Rectal smooth muscle tissue (tissue), 1 donor: ENCODE measurements at regions not wholly inside any gene's neighbourhood (a gene's known extent, or its start where the extent isn't known, plus 50 kb on each side); places are given as distances from the start of the nearest gene placed in this dataset.

Source experiments
- H3K27ac ChIP-seq: one replicate; pipeline ENCODE4 v1.7.0; 2013; ENCODE audit warnings: low read depth, low read length, inconsistent platforms
- H3K27me3 ChIP-seq: one replicate; pipeline ENCODE4 v1.7.0; 2013; ENCODE audit warnings: low read length; ENCODE audit not compliant: control insufficient read depth, insufficient read depth
- H3K36me3 ChIP-seq: one replicate; pipeline ENCODE4 v1.7.0; 2013; ENCODE audit warnings: low read length; ENCODE audit not compliant: control insufficient read depth, insufficient read depth
- H3K4me1 ChIP-seq: one replicate; pipeline ENCODE4 v1.7.0; 2013; ENCODE audit warnings: low read length; ENCODE audit not compliant: control insufficient read depth, insufficient read depth
- H3K4me3 ChIP-seq: one replicate; pipeline ENCODE4 v1.7.0; 2013; ENCODE audit warnings: low read length
- H3K9ac ChIP-seq: one replicate; pipeline ENCODE4 v1.7.0; 2013; ENCODE audit warnings: low read length

DNA sequence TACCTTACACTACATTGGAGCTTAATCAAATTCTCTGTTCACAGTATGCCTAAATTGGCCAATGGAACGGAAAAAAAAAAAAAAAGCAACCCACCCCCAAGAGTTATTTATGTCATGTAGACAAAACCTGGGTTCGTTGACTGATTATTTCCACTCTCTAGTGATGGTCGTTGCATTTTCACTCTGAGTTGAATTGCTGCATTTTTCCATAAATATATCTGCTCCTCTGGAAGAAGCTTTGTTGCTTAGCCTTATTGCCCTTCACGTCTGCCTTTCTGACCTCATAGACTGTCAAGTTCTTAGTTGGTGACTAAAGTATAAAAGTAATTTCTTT is 90.2 kb upstream of the RUNX1 start:
- Histone ChIP-seq H3K27ac (no peak overlapping the region), H3K4me3 (no peak overlapping the region), H3K36me3 (no peaks in the 10 kb centered on the region), H3K9ac (no peak overlapping the region), H3K4me1 (no peaks in the 10 kb centered on the region), H3K27me3 (no peaks in the 10 kb centered on the region)

DNA sequence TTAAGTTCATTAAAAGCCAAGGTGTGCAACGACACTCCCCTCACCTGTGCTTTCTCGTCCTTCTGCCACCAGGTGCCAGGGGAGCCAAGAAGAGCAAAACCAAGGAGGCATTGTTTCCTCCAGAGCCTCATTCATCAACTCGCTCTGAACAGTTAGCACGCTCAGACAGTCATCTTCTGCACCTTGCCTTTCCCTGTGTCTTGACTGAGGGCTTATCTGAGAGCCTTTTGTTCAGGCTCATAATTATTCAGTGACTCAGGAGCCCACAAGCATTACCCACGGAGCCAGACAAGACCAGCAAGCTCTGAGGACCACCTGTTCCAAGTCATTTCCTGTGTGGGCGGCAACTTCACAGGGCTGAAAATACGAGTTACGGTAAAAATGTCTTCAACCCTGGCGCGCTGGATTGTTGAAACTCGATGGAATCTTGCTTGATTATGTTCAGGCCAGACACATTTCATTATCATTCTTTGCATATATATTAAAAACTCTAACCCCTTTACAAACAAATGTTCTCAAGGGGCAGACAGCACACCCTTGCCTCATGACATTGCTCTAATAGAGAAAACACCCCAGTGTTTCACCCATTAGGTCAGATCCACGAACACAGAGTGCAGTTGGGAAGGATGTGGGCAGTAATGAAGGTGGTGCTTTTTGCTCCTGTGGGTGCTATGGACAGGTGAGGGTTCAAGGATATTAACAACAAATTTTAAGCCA is 89.7 kb upstream of the RUNX1 start:
- Histone ChIP-seq H3K9ac (no peak overlapping the region), H3K4me3 (no peak overlapping the region), H3K36me3 (no peaks in the 10 kb centered on the region), H3K27me3 (no peaks in the 10 kb centered on the region), H3K4me1 (no peaks in the 10 kb centered on the region), H3K27ac (no peak overlapping the region)

DNA sequence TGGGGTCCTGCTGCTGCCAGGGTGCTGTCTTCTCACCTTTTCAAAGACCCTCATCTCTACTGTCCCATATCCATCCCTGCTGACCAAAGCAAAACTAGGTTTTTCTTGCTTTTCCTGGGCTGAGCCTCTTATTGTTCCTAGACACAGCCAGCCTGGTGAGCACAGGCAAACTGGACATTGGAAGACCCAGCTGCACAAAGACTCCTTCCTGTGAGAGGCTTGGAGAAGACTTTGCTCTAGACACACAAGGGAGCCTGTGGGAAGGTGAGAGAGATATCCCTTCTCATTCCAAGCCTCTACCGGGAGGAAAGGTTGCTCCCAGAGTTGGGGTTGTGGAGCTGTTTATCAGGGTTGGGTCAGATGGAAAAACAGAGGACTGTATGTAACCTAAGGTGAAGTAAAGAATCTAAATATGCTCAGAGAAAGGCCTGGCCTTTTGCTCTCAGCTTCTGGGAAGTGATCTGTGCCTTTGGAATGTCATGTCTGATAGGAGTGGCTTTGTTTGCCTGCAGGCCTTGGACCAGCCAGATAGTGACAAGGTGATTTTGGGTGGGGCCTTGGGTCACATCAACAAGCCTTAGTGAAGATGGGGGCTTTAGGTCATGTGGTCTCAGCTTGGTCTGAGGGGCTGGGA is 87.6 kb upstream of the RUNX1 start:
- H3K36me3 ChIP-seq = no peaks in the 10 kb centered on the region
- no peak overlapping the region for H3K27ac ChIP-seq

DNA sequence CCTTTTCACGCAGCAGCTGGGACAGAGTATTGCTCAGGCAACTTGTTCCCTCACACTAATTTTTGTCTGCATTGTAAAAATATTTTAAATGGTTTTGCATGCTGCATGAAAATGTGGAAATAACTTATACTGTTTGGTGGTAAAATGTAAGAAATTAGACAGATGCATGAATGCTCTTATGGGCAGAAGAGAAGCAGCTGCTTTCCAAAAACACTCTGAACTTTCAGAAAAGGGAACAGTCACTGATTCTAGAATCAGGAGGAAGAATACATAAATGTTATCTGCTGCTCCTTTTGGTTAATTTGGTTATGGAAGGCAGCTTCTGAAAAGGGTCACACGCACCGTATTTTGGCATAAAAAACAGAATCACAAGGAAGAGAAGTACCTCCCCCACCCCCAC is 87.0 kb upstream of the RUNX1 start:
- Histone ChIP-seq H3K9ac (no peak overlapping the region), H3K4me3 (no peak overlapping the region), H3K36me3 (no peaks in the 10 kb centered on the region), H3K4me1 (no peaks in the 10 kb centered on the region), H3K27ac (no peak overlapping the region), H3K27me3 (no peaks in the 10 kb centered on the region)

More for the DNA sequence above, 87.6 kb upstream of the RUNX1 start:
- Histone ChIP-seq H3K4me3 (no peak overlapping the region), H3K27me3 (no peaks in the 10 kb centered on the region), H3K4me1 (no peaks in the 10 kb centered on the region), H3K9ac (no peak overlapping the region)

- no peak overlapping the region for H3K27ac ChIP-seq
- no peaks in the 10 kb centered on the region for H3K36me3 ChIP-seq
- no peaks in the 10 kb centered on the region for H3K4me1 ChIP-seq
Observed at GRCh38 chr21:35135481-35135880, 86.4 kb upstream of the RUNX1 start.

GRCh38 chr21:35134309-35134708 is 85.2 kb upstream of the RUNX1 start:
- Histone ChIP-seq H3K27me3 (no peaks in the 10 kb centered on the region), H3K27ac (no peak overlapping the region), H3K4me3 (no peak overlapping the region), H3K36me3 (no peaks in the 10 kb centered on the region), H3K4me1 (no peaks in the 10 kb centered on the region), H3K9ac (no peak overlapping the region)

More at GRCh38 chr21:35135481-35135880, 86.4 kb upstream of the RUNX1 start:
- Histone ChIP-seq H3K27me3 (no peaks in the 10 kb centered on the region), H3K4me3 (no peak overlapping the region), H3K9ac (no peak overlapping the region)

- Histone ChIP-seq H3K27ac (no peak overlapping the region), H3K36me3 (no peaks in the 10 kb centered on the region), H3K4me1 (no peaks in the 10 kb centered on the region), H3K4me3 (no peak overlapping the region), H3K9ac (no peak overlapping the region), H3K27me3 (no peaks in the 10 kb centered on the region)
Observed at GRCh38 chr21:35128536-35128935, 79.4 kb upstream of the RUNX1 start.

DNA sequence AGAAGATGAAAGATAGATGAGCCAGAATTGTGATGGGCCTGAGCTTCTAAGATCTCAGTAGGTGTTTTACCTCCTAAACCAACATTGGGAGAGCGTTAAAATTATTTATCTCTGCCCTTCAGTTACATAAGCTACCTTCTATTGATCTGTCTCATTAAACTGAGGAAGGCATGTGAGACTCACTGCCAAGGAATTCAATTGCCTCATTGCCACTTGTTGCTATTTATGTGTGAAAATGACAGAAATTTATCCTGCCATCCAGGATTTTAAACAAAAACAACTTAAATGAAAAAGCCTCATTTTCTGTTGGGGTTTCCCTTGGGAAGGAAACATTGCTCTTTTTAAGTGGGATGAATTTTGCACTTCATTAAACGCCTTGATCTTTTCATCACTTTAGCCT is 78.7 kb upstream of the RUNX1 start:
- H3K27me3 ChIP-seq = no peaks in the 10 kb centered on the region
- no peaks in the 10 kb centered on the region for H3K36me3 ChIP-seq
- H3K27ac ChIP-seq = no peak overlapping the region
- no peak overlapping the region for H3K9ac ChIP-seq
- no peaks in the 10 kb centered on the region for H3K4me1 ChIP-seq
- no peak overlapping the region for H3K4me3 ChIP-seq

- Histone ChIP-seq H3K27ac (no peak overlapping the region), H3K4me1 (no peaks in the 10 kb centered on the region), H3K4me3 (no peak overlapping the region), H3K27me3 (no peaks in the 10 kb centered on the region), H3K36me3 (no peaks in the 10 kb centered on the region), H3K9ac (no peak overlapping the region)
Observed at GRCh38 chr21:35127026-35127425, 77.9 kb upstream of the RUNX1 start.

GRCh38 chr21:35120631-35121180 is 71.6 kb upstream of the RUNX1 start:
- Histone ChIP-seq H3K9ac (no peak overlapping the region), H3K4me3 (no peak overlapping the region), H3K27ac (no peak overlapping the region), H3K4me1 (no peaks in the 10 kb centered on the region), H3K27me3 (no peaks in the 10 kb centered on the region), H3K36me3 (no peaks in the 10 kb centered on the region)

DNA sequence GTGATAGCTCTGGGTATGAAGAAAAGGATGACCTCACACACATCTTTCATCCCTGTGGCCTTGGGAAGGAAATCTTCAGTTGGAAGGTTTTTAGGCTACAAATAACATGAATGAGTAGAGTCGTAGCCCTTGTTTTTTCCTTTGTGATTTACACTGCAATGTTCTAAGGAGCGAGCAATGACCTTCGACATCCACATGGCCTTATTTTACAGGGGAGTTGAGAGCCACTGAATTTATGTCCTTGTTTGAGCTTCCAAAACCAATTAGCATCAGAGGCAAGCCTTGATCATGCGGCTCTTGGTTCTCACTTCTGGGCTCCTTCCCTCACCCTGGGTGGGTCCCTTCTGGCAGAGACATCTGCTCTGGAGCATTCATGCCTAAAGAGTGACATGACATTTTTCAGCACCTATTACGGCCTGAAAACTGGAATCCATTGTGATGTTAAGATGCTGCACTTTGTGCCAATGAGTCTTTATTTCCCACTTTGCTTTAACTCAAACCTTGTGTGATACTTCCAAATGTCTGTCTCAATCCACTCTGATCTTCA is 70.5 kb upstream of the RUNX1 start:
- no peaks in the 10 kb centered on the region for H3K27me3 ChIP-seq
- no peak overlapping the region for H3K9ac ChIP-seq
- no peak overlapping the region for H3K4me3 ChIP-seq
- H3K4me1 ChIP-seq = no peaks in the 10 kb centered on the region
- H3K36me3 ChIP-seq = no peaks in the 10 kb centered on the region
- no peak overlapping the region for H3K27ac ChIP-seq

DNA sequence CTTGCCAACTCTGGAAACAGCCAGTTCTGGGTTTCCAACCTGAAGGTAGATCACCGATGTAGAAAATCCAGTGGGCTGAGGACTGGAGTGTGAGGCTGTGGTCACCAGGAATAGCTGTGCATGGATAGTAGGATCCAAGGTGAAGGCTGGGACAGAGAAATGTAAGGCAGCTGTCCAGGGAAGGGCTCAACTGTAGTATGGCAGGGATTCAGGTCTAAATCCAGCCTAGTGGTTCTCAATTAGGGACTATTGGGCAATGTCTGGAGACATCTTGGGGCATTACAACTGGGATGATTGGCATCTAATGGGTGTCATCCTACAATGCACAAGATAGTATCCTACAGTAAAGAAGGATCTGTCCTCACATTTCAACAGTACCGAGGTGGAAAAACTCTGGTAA is 67.7 kb upstream of the RUNX1 start:
- Histone ChIP-seq H3K4me3 (no peak overlapping the region), H3K4me1 (no peaks in the 10 kb centered on the region), H3K27me3 (no peaks in the 10 kb centered on the region), H3K9ac (no peak overlapping the region), H3K27ac (no peak overlapping the region), H3K36me3 (no peaks in the 10 kb centered on the region)

DNA sequence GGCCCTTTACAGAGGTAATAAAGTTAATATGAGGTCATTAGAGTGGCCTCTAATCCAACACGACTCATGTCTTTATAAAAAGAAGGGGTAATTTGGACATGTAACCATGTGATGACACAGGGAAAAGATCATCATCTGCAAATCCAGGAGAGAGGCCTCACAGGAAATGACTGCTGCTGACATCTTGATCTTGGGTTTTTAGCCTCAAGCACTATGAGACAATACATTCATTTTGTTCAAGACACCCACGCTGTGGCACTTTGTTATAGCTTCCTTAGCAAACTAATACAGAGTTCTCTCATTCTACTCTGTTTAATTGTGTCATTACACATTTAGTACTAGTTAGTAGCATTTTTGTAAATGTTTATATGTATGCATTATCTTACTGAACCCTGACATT is 64.0 kb upstream of the RUNX1 start:
- no peak overlapping the region for H3K27ac ChIP-seq
- H3K27me3 ChIP-seq = no peaks in the 10 kb centered on the region
- no peaks in the 10 kb centered on the region for H3K4me1 ChIP-seq
- no peaks in the 10 kb centered on the region for H3K36me3 ChIP-seq
- no peak overlapping the region for H3K4me3 ChIP-seq
- no peak overlapping the region for H3K9ac ChIP-seq
